ENCODE measurements at regions not wholly inside any gene's neighbourhood (a gene's known extent, or its start where the extent isn't known, plus 50 kb on each side); places are given as distances from the start of the nearest gene placed in this dataset.

DNA sequence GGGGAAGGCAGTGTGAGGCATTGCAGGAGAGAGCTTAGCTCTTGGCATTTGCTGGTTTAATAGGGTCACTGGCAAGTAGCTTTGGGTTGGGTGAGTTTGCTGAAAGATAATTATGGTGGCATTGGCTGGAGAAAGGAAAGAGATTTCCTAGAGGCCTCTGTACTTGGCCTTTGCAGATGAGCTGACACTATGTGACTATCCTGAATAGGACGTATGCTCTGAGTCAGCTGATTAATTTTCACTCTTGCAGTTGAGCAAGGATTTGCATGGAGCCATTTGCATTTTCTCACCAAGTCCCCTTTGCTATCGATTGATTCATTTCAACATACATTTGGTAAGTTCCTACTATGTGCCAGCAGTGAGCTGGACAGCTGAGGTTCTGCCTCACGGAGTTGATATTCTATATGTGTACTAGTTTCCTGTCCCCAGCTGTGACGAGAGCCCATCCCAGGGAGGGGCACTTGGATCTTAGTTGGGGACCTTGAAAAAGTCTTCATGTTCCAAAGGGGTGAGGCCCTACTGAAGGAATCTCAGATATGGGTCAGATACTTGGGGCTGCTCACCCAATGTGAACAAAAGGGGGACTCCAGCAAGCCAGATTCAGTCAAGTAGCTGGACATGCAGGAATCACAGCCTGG lies 245.7 kb downstream of the LOXHD1 start:
- Histone ChIP-seq H3K27me3 (ENCODE audit: control insufficient read depth in 2 of 2, insufficient read depth in 2 of 2, low read length in 2 of 2) (no peaks in the 10 kb centered on the region), H3K36me3 (ENCODE audit: control insufficient read depth in 2 of 2, extremely low read depth in 1 of 2, insufficient read depth in 2 of 2, low read length in 2 of 2) (no peaks in the 10 kb centered on the region), H3K27ac (ENCODE audit: insufficient read depth, low read depth, low read length) (no peak overlapping the region), H3K79me2 (ENCODE audit: control insufficient read depth, insufficient read depth, low read length) (no peaks in the 10 kb centered on the region), H3K4me3 (replicated peaks in 1 of 3; ENCODE audit: insufficient read depth in 1 of 3, low read depth in 1 of 3, low read length in 3 of 3) (no peak overlapping the region), H3K9me1 (replicated peaks; ENCODE audit: control insufficient read depth, extremely low read depth, insufficient read depth, low read length) (no peaks in the 10 kb centered on the region), H2AFZ (ENCODE audit: low read depth, low read length) (no peak overlapping the region), H3K4me1 (ENCODE audit: control insufficient read depth, extremely low read depth, insufficient read depth, low read length) (no peaks in the 10 kb centered on the region), H3K9me3 (replicated peaks; ENCODE audit: control insufficient read depth, insufficient read depth, low read length) (no peaks in the 10 kb centered on the region), H4K20me1 (replicated peaks; ENCODE audit: control insufficient read depth, extremely low read depth, insufficient read depth, low read length) (no peaks in the 10 kb centered on the region), H3K4me2 (ENCODE audit: insufficient read depth, low read length) (no peak overlapping the region), H3K9ac (replicated peaks; ENCODE audit: extremely low read depth, insufficient read depth, low read length) (no peak overlapping the region)
- CTCF ChIA-PET: interaction anchor here (1.1 kb wide), 1 partner anchor 238 kb away, joined by 3 read pairs; a partner anchor contains a TSS
- POLR2A ChIA-PET: no interaction called here
- intact Hi-C loops (cut with micrococcal nuclease) (no loop called here), dilution Hi-C loops (cut with MboI; ENCODE audit: extremely low pct_ligation_motif_present, low sequenced_read_pairs) (no loop called here)
- TF ChIP-seq MYC (IDR thresholded peaks at IDR 0.05; ENCODE audit: low read depth, low read length): no peak
- TF ChIP-seq, protein P1, sequence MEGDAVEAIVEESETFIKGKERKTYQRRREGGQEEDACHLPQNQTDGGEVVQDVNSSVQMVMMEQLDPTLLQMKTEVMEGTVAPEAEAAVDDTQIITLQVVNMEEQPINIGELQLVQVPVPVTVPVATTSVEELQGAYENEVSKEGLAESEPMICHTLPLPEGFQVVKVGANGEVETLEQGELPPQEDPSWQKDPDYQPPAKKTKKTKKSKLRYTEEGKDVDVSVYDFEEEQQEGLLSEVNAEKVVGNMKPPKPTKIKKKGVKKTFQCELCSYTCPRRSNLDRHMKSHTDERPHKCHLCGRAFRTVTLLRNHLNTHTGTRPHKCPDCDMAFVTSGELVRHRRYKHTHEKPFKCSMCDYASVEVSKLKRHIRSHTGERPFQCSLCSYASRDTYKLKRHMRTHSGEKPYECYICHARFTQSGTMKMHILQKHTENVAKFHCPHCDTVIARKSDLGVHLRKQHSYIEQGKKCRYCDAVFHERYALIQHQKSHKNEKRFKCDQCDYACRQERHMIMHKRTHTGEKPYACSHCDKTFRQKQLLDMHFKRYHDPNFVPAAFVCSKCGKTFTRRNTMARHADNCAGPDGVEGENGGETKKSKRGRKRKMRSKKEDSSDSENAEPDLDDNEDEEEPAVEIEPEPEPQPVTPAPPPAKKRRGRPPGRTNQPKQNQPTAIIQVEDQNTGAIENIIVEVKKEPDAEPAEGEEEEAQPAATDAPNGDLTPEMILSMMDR (IDR thresholded peaks at IDR 0.05; ENCODE audit: extremely low read depth in 1 of 2, insufficient read depth in 1 of 2, low read depth in 1 of 2, low read length in 2 of 2): no peak
- no peak for TF ChIP-seq FOS (IDR thresholded peaks at IDR 0.05; ENCODE audit: borderline replicate concordance, insufficient read depth, low read length)
- no peak for TF ChIP-seq JUN (IDR thresholded peaks at IDR 0.05; ENCODE audit: borderline replicate concordance, insufficient read depth, insufficient read length, low read depth)
- TF ChIP-seq GATA2 (IDR thresholded peaks at IDR 0.05; ENCODE audit: insufficient read depth, insufficient read length, low read depth, low read length): no peak
- TF ChIP-seq POLR2AphosphoS5 (IDR thresholded peaks at IDR 0.05; ENCODE audit: insufficient read depth, low read depth, low read length): no peak
- TF ChIP-seq POLR2A (IDR thresholded peaks at IDR 0.05; ENCODE audit: low read depth, low read length): no peak
- TF ChIP-seq, protein P2, sequence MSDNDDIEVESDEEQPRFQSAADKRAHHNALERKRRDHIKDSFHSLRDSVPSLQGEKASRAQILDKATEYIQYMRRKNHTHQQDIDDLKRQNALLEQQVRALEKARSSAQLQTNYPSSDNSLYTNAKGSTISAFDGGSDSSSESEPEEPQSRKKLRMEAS (IDR thresholded peaks at IDR 0.05; ENCODE audit: insufficient read depth, insufficient read length): no peak
- TF ChIP-seq EZH2 (IDR thresholded peaks at IDR 0.05; ENCODE audit: borderline replicate concordance, low read depth, low read length, severe bottlenecking): no peak
- DNase-seq (ENCODE audit: low read depth, low spot score) (no peak), FAIRE-seq (no peak)
- no TSS peak for BruUV-seq (replicated peaks)
